ENCODE measurements at regions not wholly inside any gene's neighbourhood (a gene's known extent, or its start where the extent isn't known, plus 50 kb on each side); places are given as distances from the start of the nearest gene placed in this dataset.

DNA sequence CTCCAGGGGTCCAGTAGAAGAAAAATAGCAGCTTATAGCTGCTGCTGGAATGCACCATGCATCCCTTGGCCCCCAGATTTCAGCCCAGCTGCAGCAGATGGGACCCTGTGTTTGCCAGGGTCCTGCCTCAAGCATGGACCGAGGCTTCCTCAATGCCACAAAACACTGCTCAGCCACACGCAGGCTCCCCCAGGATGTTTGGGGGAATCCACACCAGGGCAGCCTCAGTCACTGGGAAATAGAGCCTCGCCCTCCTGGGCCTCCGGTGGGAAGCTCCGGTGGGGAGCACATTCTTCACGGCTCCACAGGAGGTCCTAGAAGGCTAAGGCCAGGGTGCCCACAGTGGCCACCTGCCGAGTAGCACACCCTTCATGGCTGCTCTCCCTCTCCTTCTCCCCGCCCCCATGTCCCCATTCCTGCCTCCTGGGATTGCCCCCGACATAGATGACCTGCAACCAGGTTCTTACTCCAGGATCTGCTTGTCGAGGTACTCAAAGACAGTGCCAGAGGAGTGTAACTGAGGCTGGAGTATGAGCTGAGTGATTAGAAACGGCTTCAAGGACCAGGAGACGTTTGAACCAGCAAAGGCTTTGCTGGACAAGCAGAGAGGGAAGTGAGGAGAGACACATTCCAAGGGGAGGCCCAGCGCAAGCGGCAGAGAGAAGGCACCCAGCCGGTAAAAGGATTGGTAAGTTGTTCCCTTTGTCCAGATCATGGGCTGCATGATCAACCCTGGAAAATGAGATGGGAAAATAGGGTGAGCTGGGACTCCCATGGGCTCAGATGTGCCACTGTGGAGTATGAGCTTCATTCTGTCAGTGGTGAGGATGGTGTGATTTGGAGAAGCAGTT is 110.7 kb upstream of the UQCRFS1 start:
- DNase-seq (ENCODE audit: low spot score) = no peak

- DNase-seq (ENCODE audit: low spot score) = no peak
Measured at GRCh38 chr19:29324291-29324680, 111.3 kb upstream of the UQCRFS1 start.

- DNase-seq (ENCODE audit: low spot score) = no peak
Measured at GRCh38 chr19:29324717-29325116, 111.8 kb upstream of the UQCRFS1 start.

DNA sequence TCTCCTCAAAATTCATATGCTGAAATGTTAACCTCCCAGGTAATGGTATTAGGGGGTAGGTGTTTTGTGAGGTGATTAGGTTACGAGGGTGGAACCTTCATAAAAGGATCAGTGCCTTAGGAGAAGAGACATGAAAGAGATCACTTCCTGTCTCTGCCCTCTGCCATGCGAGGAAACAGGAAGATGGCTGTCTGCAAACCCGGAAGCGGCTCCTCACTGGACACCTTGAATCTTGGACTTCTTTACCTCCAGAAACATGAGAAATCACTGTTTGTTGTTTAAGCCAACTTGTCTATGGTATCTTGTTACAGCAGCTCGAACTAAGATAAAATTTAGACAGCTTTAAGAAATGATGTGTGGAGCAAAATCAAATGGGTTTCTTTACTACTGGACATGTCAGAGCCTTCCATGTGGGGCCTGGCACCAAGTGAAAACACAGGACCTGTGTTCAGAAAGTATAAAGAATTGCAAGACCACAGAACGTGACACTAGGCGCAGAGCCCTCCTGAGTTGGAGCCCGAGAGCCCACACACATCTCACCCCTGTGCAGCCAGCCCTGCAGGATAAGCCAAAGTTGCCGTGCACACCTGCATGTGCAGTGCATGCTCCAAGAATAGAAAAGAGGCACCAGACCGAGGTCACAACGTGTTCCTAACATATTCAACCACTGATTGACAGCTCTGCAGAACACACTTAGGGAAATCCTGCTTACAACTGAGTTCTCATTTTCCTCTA is 112.5 kb upstream of the UQCRFS1 start:
- DNase-seq (ENCODE audit: low spot score) = no peak

- no peak for DNase-seq (ENCODE audit: low spot score)
Measured at GRCh38 chr19:29326351-29326750, 113.4 kb upstream of the UQCRFS1 start.

DNA sequence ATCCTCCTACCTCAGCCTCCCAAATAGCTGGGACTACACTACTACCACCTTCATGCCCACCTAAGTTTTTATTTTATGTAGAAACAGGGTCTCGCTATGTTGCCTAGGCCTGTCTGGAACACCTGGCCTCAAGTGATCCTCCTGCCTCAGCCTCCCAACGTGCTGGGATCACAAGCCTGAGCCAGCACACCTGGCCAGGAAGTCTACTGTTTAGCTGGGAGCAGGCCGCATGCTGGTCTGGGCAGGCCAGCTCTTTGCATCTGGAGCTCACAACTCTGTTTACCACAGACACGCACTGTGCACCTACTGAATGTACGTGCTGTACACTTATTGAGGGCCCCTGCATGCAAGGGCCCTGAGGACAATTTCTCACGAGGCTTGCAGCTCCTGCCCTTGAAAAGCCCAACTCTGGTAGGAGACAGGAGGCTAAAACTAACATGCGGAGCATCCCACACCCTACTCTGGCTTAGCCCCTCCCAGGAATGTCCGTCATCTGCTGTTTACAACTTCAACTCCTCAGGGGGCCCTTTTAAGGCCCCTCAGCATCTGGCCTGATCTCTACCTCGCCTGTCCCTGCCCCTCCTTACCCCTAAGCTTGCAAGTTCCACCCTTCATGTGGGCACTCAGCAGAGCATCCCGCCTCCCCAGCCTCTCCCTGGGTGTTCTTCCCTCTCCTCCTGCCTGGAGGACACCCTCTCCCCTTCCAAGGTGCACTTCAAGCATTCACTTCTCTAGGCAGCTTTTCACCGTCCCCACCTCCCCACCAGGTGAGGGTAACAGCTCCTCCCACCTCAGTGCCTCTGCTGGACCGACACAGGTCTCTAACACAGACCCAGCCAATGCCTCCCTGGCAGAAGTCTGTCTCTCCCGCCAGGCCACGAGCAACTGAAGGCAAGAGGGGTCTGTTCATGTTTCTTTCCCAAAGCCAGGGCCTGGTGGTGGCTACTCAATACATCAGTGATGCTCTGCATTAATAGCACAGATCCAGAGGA is 114.2 kb upstream of the UQCRFS1 start:
- DNase-seq (ENCODE audit: low spot score) = no peak

GRCh38 chr19:29328586-29328985 is 115.6 kb upstream of the UQCRFS1 start:
- DNase-seq (ENCODE audit: low spot score) = no peak

GRCh38 chr19:29329460-29330134 is 116.6 kb upstream of the UQCRFS1 start:
- peak; percentile 39 for DNase-seq (ENCODE audit: low spot score)

DNA sequence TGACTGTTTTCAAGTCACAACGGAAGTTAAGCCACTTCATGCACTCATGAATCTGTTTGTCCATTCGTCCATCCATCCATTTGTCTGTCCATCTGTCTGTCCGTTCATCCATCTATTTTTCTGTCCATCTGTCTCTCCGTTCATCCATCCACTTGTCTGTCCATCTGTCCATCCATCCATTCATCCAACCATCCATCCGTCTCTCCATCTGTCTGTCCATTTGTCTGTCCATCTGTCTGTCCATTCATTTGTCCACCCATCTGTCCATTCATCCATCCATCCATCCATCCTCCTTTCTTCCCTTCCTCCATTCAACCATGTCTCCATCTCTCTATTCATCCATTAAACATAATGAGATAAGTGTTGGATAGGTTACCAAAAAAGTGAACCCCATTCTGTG is 123.5 kb upstream of the UQCRFS1 start:
- no peak for DNase-seq (ENCODE audit: low spot score)

DNA sequence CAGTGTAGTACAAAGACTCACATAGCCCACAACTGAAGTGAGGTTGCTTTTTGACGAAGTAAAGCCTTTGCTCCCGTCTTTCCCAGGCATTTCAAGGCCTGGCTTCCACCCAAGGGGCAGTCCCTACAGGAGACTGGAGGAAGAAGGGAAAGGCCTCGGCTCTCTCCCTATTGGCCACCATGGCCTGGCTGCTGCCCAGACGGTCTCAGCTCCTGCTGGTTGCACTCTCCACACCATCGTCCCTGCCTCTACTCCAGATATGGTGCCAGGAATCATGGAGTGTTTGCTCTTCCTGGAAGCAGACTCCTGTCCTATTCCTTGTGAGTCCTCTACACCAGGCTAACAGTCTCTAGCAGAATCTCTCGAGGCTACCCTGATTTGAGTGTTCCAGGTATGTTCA is 124.1 kb upstream of the UQCRFS1 start:
- no peak for DNase-seq (ENCODE audit: low spot score)

GRCh38 chr19:29338480-29338879 is 125.5 kb upstream of the UQCRFS1 start:
- DNase-seq (ENCODE audit: low spot score) = no peak

DNA sequence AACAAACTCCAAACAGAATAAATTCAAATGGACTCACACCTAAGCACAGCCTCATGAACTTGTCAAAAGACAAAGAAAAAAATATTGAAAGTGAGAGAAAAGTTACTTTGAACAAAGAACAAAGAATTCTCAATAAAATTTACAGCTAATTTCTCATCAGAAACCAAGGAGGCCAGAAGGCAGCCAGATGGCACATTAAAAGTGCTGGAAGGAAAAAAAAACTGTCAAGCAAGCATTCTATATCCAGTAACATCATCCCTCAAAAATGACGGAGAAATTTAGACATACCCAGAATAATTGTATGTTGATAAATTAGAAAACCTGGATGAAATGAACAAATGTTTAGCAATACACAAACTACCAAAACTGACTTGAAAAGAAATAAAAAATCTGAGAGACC is 129.8 kb upstream of the UQCRFS1 start:
- DNase-seq (ENCODE audit: low spot score) = no peak

DNA sequence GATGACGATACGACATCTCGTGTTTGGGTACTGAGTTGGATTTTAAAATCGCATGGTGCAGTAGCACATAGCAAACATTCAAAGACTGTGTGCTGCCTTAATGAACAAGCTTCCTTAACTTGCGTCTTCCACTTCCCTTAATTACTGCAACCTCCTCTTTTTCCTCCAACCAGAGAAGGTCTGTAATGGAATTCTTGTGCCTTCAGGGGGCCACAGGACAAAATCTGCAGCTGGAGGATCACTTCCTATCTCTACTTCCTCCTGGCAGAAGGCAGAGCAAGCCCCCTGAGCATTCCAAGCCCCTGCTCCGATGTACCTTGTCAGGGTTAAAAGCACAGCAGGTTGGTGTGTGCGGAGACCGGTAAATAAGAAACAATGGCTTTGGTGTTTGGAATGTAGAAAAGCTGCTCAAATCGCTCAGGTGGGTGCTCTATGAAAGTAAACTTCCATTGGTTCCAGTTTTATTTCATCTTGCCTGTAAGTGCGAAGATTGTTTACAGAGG is 151.3 kb upstream of the UQCRFS1 start:
- no peak for DNase-seq (ENCODE audit: low spot score)

DNA sequence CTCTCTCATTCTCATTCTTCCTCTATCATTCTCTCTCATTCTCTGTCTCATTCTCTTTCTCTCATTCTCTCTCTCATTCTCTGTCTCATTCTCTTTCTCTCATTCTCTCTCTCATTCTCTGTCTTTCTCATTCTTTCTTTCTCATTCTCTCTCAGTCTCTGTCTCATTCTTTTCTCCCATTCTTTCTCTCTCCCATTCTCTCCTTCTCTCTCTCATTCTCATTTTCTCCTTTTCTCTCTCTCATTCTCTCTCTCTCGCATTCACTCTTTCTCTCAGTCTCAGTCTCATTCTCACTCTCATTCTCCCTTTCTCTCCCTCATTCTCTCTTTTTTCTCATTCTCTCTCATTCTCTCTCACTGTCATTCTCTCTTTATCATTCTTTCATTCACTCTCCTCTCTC is 152.0 kb upstream of the UQCRFS1 start:
- no peak for DNase-seq (ENCODE audit: low spot score)

DNA sequence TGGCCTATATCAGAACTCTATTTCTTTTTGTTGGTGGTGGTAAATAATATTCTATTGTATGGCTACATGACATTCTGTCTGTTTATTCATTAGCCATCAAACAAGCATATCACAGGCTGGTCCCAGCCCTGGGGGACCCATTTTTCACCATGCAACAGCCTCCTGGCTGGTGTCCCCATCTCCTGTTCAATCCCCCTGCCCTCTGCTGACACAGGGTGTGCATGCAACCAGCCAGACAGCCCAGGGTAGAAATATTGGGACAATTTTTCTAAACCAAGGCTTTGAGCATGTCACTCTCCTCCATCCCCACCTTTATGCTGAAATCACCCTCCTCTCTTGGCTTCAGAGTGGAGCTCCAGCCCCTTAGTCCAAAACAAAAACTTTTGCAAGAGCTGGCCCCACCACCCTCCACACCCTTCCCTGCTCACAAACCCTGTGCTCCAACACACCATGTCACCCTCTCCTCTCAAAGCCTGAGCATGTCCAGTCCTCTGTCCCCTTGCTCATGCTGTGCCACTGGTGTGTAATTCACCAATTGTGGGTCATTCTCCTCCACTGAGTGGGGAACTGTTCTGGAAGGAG is 153.0 kb upstream of the UQCRFS1 start:
- no peak for DNase-seq (ENCODE audit: low spot score)

- DNase-seq (ENCODE audit: low spot score) = no peak
Measured at GRCh38 chr19:29366757-29367156, 153.8 kb upstream of the UQCRFS1 start.

GRCh38 chr19:29367791-29368222 is 154.9 kb upstream of the UQCRFS1 start:
- no peak for DNase-seq (ENCODE audit: low spot score)

GRCh38 chr19:29370276-29370675 is 155.5 kb upstream of the VSTM2B start:
- no peak for DNase-seq (ENCODE audit: low spot score)

DNA sequence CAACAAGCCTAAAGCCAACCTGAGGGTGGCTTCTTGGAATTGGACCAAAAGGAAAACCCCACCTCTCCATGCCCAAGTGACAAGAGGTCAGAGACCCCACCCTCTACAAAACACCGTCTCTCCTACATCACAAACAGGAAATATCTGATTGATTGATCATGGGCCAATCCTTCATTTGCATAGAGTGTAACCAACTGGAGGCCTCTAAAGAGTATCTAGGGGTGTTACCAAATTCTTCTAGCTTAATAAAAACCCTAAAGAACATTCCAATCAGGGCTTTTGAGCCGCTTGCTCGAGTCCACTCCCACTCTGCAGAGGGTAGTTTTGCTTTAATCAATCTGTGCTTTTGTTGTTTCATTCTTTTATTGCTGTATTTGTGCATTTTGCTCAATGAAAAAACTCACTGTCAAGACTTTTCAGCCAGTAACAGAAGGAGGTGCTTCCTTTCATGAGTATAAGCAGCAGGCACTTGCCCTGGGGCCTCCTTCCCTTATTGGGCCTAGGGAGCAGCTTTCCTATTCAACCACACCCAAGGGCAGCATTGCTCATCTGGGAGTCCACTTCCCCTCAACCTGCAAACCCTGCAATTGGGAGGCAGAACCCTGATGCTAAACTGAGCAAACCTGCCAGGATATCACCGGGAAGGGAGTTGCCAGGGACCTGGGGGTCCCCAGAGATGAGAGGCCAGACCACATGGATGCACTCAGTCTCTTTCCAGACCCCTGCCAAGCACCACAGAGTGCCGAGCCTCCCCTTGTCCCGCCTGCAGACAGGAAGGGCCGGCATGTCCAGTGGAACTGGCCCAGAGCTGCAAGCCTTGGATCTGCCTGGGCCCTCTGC is 154.3 kb upstream of the VSTM2B start:
- DNase-seq (ENCODE audit: low spot score) = no peak

GRCh38 chr19:29372091-29372415 is 153.7 kb upstream of the VSTM2B start:
- DNase-seq (ENCODE audit: low spot score) = no peak
